NCI-H446 (cell line): ENCODE measurements at regions not wholly inside any gene's neighbourhood (a gene's known extent, or its start where the extent isn't known, plus 50 kb on each side); places are given as distances from the start of the nearest gene placed in this dataset.

Experiments
- DNase-seq, 2 experiments: peaks; one replicate each; lab custom pipeline; 2025; lab: John Stamatoyannopoulos, UW

- no peak for DNase-seq
Measured at GRCh38 chr15:27671819-27672437, 427.2 kb downstream of the OCA2 start.

GRCh38 chr15:27670486-27671209, 428.5 kb downstream of the OCA2 start:
- no peak for DNase-seq

DNA sequence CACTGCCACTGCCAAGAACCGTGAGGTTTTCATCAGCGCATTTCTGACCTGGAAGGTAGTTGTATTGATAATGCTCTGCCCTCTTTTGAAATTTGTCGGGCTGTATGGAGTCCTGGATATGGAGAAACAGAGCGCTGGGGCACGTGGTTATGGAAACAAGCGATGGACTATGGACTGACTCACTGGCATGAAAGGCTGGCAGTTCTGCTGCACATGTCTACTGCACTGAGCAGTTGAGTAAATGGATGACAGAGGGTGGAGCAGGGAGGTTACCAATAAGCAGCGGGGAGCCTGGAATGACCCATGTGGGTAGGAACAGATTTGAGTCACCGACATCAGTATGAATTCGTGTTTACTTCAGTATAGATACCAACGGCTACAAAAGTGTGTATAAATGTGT, 429.5 kb downstream of the OCA2 start:
- DNase-seq = no peak

GRCh38 chr15:27668471-27669220, 430.5 kb downstream of the OCA2 start:
- DNase-seq = no peak

DNA sequence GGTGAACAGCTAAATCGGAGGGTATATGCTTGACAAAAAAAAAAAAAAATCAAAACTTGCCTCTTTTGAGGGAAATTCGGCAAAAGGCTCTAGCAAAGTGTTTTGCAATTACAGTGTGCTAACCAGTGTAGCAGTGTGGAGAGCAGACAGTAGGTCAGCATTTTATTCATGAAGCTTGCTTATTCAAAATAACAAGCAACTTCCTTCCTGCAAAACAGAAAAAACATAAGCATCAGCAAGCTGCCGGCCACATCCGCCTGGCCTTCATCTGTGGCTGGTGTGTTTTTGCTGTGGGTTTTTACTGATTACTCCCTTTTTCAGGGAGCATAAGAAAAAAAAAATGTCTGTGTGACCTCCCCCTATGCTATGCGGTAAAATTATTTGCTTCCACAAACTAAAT, 434.1 kb downstream of the OCA2 start:
- no peak for DNase-seq

GRCh38 chr15:27662892-27663291, 436.2 kb downstream of the OCA2 start:
- no peak for DNase-seq

DNA sequence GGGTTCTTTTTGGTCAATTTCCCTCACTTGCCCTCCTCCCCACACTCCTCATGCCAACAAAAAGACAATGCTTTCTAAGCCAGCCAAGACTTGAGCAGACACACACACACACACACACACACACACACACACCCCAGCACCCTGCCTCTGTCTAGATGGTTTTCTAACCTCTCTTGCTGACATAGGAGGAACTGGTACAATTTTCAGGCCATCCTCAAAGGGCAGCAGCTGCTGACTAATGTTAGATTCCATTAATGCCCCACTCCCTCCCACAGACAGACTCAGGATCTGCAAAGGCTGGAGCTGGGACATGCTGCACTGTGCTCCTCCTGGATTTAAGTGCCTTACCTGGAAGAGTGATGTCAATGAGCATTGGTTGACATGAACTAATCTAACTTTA, 438.4 kb downstream of the OCA2 start:
- no peak for DNase-seq

DNA sequence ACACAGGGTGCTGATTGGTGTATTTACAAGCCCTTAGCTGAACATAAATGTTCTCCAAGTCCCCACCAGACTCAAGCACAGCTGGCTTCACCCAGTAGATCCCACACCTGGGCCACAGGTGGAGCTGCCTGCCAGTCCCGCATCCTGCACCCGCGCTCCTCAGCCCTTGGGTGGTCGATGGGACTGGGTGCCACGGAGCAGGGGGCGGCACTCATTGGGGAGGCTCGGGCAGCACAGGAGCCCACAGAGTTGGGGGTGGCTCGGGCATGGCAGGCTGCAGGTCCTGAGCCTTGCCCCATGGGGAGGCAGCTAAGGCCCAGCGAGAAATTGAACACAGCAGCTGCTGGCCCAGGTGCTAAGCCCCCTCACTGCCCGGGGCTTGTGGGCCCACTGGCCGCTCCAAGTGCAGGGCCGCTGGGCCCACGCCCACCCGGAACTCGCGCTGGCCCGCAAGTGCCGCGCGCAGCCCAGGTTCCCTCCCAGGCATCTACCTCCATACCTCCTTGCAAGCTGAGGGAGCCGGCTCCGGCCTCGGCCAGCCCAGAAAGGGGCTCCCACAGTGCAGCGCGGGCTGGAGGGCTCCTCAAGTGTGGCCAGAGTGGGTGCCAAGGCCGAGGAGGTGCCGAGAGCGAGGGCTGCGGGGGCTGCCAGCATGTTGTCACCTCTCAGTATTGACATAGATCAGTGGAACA, 442.7 kb downstream of the OCA2 start:
- no peak for DNase-seq

- no peak for DNase-seq
Measured at GRCh38 chr15:27655056-27655455, 444.1 kb downstream of the OCA2 start.

DNA sequence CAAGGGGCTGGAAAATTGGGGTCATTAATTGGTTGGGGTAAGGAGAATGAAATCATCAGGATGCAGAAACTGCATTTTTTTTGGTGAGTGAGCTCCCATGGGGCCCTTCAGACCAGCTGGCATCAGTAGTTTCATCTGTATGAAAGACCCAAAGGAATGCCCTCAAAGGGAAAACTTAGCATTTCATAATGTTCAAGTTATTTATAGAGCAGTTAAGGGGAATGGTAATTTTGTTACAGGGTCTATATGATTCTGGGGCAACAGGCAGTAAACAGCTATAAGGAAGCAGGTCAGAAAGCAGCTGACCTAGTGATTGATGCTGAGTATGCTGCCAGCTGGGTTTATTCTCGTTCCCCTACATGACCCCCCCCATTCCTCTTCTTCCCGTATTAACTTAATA, 448.9 kb downstream of the OCA2 start:
- DNase-seq = no peak

- no peak for DNase-seq
Measured at GRCh38 chr15:27648359-27648758, 450.8 kb downstream of the OCA2 start.

DNA sequence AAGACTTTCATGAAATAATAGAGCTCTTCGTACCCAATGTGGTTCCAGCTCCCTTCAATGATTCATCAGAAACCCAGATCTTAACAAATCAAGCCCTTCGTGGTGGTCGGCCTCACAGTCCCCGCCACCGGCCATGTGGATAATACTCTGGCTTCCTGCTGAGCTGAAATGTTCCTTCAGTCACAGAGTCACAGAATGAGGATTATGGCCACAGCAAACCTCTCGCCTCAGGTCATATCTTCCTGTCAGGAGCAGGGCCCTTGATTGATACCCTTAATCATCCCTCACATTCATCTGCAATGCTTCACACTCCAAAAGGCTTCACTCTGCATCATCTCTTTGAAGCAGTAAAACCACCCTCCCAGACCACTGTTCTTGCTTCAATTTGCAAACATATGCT, 452.6 kb downstream of the OCA2 start:
- DNase-seq = no peak

DNA sequence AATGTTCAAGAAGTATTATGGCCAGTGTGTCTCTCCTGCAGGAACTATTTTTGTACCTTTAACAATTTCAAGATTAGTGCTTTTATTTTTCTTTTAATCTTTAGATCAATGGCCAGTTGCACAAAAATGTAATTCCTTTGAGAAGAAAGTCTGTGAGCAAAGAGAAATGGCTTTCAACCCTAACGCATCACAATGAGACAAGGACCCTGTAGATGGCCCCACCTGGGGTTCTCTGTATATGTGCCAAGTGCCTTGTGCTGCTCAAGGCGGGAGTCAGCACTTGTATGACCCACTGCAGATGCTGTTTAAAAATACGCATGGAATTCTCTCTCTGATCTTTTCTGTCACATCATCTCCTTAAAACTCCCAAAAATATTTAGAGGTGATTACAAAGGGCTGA, 453.4 kb downstream of the OCA2 start:
- DNase-seq = no peak

GRCh38 chr15:27642981-27643380, 456.1 kb downstream of the OCA2 start:
- DNase-seq = no peak

DNA sequence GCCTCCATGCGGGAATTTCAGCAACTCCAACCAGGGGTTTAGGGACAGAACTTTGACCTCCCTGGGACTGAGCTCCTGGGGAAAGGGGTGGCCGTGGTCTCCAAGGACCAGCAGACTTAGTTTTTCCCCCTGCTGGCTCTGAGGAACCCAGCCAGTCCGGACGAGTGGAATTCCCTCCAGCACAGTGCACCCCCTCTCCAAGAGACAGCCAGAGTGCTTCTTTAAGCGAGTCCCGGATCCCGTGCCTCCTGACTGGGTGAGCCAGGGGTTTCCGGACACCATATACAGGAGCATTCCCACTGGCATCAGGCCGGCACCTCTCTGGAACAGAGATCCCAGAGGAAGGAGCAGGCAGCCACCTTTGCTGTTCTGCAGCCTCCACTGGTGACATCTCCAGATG, 459.5 kb downstream of the OCA2 start:
- DNase-seq = no peak

- no peak for DNase-seq
Measured at GRCh38 chr15:27638958-27639357, 460.2 kb downstream of the OCA2 start.

- DNase-seq = no peak
Measured at GRCh38 chr15:27635916-27636315, 463.2 kb downstream of the OCA2 start.

DNA sequence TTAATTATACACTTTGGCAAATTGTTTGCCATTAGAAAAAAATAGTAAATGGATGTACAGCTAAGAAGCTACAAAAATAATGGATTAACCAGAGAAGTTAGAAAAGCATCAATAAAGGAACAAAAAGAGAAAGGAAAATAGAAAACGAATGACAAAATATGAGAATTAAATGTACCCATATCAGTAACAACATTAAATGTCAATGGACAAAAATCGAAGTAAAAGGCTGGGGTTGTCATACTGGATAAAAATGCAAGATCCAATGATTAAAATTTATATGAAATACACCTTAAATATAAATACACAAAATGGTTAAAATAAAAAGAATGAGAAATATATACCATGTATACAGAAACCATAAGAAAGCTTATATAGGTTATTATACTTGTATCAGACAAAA, 470.6 kb downstream of the OCA2 start:
- no peak for DNase-seq

- DNase-seq = no peak
Measured at GRCh38 chr15:27627623-27628022, 471.5 kb downstream of the OCA2 start.

DNA sequence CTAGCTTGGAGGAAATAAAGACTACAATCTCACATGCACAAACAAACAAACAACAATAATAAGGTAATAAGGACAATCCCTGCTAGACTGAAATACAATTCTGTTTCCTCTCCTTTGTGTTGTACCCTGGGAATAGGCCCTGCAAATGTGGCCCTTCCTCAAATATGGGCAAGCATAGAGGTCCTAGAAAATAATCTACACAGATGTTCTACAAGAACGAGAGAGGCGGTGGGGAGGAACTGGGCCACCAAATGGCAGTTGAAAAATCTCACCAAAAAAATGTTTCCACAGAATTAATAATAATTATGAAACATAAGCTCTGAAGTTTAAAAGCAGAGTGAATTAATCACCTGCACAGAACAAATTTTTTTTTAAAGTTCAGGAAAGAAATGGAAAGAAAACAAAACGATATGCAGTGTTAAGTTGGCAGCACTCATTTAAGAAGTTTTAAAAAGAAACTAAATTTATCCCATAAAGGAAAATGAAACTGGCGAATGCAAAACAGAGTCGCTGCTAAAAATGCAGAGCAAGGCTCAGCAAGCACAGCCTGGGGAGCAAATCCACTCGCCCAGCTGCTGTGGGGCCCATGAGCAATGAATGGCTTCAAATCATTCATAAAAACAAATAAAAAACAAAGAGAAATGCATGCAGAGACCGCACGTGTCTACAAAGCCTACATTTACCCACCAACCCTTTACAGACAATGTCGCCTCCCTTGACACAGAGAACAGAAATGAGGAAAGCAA, 475.4 kb downstream of the OCA2 start:
- no peak for DNase-seq

- DNase-seq = no peak
Measured at GRCh38 chr15:27623149-27623548, 476.0 kb downstream of the OCA2 start.

- DNase-seq = no peak
Measured at GRCh38 chr15:27622371-27622770, 476.7 kb downstream of the OCA2 start.
